ENCODE measurements at regions not wholly inside any gene's neighbourhood (a gene's known extent, or its start where the extent isn't known, plus 50 kb on each side); places are given as distances from the start of the nearest gene placed in this dataset.
"Not testable (repeated sequence)": the region's sequence is repeated elsewhere in the genome, so short reads cannot be mapped to it uniquely, and the experiment has no call there.

GRCh38 chr5:4614088-4614487, 526.0 kb upstream of the ADAMTS16 start:
- CTCF ChIA-PET: no interaction called here
- Mint-ChIP-seq H3K4me3 (ENCODE audit: low read depth, unreplicated experiment) (no peak overlapping the region), H3K9me3 (ENCODE audit: low read depth, unreplicated experiment) (peaks cover 9% of the 10 kb centered on the region), H3K27ac (ENCODE audit: unreplicated experiment) (no peak overlapping the region), H3K27me3 (ENCODE audit: unreplicated experiment) (no peaks in the 10 kb centered on the region), H3K4me1 (ENCODE audit: low read depth, unreplicated experiment) (no peaks in the 10 kb centered on the region), H3K36me3 (ENCODE audit: insufficient read depth, unreplicated experiment) (no peaks in the 10 kb centered on the region)
- TF ChIP-seq CTCF (IDR thresholded peaks at IDR 0.05; ENCODE audit: unreplicated experiment): no peak
- DNase-seq: no peak
- no TSS peak for BruUV-seq (replicated peaks)
- intact Hi-C loops (cut with micrococcal nuclease; ENCODE audit: unreplicated experiment): no loop called here

- H3K27ac Mint-ChIP-seq (ENCODE audit: unreplicated experiment); BruUV-seq (replicated peaks); H3K4me1 Mint-ChIP-seq (ENCODE audit: low read depth, unreplicated experiment); H3K27me3 Mint-ChIP-seq (ENCODE audit: unreplicated experiment); CTCF ChIA-PET; H3K4me3 Mint-ChIP-seq (ENCODE audit: low read depth, unreplicated experiment); intact Hi-C loops (cut with micrococcal nuclease; ENCODE audit: unreplicated experiment); H3K36me3 Mint-ChIP-seq (ENCODE audit: insufficient read depth, unreplicated experiment); DNase-seq; H3K9me3 Mint-ChIP-seq (ENCODE audit: low read depth, unreplicated experiment): not testable (repeated sequence)
Observed at GRCh38 chr5:4615369-4615768, 524.8 kb upstream of the ADAMTS16 start.

GRCh38 chr5:4625206-4625896, 514.8 kb upstream of the ADAMTS16 start:
- no peaks in the 10 kb centered on the region for H3K36me3 Mint-ChIP-seq (ENCODE audit: insufficient read depth, unreplicated experiment)
- no peak for TF ChIP-seq CTCF (IDR thresholded peaks at IDR 0.05; ENCODE audit: unreplicated experiment)
- peaks cover 17% of the 10 kb centered on the region for H3K9me3 Mint-ChIP-seq (ENCODE audit: low read depth, unreplicated experiment)
- no TSS peak for BruUV-seq (replicated peaks)
- no peak overlapping the region for H3K4me3 Mint-ChIP-seq (ENCODE audit: low read depth, unreplicated experiment)
- DNase-seq: no peak
- H3K27ac Mint-ChIP-seq (ENCODE audit: unreplicated experiment): no peak overlapping the region
- H3K4me1 Mint-ChIP-seq (ENCODE audit: low read depth, unreplicated experiment): no peaks in the 10 kb centered on the region
- CTCF ChIA-PET: no interaction called here
- no peaks in the 10 kb centered on the region for H3K27me3 Mint-ChIP-seq (ENCODE audit: unreplicated experiment)
- intact Hi-C loops (cut with micrococcal nuclease; ENCODE audit: unreplicated experiment): no loop called here

GRCh38 chr5:4627131-4627530, 513.0 kb upstream of the ADAMTS16 start:
- H3K4me3 Mint-ChIP-seq (ENCODE audit: low read depth, unreplicated experiment): no peak overlapping the region
- H3K36me3 Mint-ChIP-seq (ENCODE audit: insufficient read depth, unreplicated experiment): no peaks in the 10 kb centered on the region
- no peaks in the 10 kb centered on the region for H3K27me3 Mint-ChIP-seq (ENCODE audit: unreplicated experiment)
- intact Hi-C loops (cut with micrococcal nuclease; ENCODE audit: unreplicated experiment): no loop called here
- no peak for DNase-seq
- CTCF ChIA-PET: no interaction called here
- H3K4me1 Mint-ChIP-seq (ENCODE audit: low read depth, unreplicated experiment): no peaks in the 10 kb centered on the region
- no TSS peak for BruUV-seq (replicated peaks)
- H3K9me3 Mint-ChIP-seq (ENCODE audit: low read depth, unreplicated experiment): peaks cover 20% of the 10 kb centered on the region
- no peak for TF ChIP-seq CTCF (IDR thresholded peaks at IDR 0.05; ENCODE audit: unreplicated experiment)
- no peak overlapping the region for H3K27ac Mint-ChIP-seq (ENCODE audit: unreplicated experiment)

GRCh38 chr5:4627929-4628328, 512.2 kb upstream of the ADAMTS16 start:
- CTCF ChIA-PET: no interaction called here
- H3K4me3 Mint-ChIP-seq (ENCODE audit: low read depth, unreplicated experiment): no peak overlapping the region
- no TSS peak for BruUV-seq (replicated peaks)

More at GRCh38 chr5:4627929-4628328, 512.2 kb upstream of the ADAMTS16 start:
- Mint-ChIP-seq H3K27me3 (ENCODE audit: unreplicated experiment) (no peaks in the 10 kb centered on the region), H3K27ac (ENCODE audit: unreplicated experiment) (no peak overlapping the region), H3K4me1 (ENCODE audit: low read depth, unreplicated experiment) (no peaks in the 10 kb centered on the region), H3K36me3 (ENCODE audit: insufficient read depth, unreplicated experiment) (no peaks in the 10 kb centered on the region), H3K9me3 (ENCODE audit: low read depth, unreplicated experiment) (peaks cover 17% of the 10 kb centered on the region)
- intact Hi-C loops (cut with micrococcal nuclease; ENCODE audit: unreplicated experiment): no loop called here
- TF ChIP-seq CTCF (IDR thresholded peaks at IDR 0.05; ENCODE audit: unreplicated experiment): no peak
- DNase-seq: no peak
